ENCODE measurements at regions not wholly inside any gene's neighbourhood (a gene's known extent, or its start where the extent isn't known, plus 50 kb on each side); places are given as distances from the start of the nearest gene placed in this dataset.

DNA sequence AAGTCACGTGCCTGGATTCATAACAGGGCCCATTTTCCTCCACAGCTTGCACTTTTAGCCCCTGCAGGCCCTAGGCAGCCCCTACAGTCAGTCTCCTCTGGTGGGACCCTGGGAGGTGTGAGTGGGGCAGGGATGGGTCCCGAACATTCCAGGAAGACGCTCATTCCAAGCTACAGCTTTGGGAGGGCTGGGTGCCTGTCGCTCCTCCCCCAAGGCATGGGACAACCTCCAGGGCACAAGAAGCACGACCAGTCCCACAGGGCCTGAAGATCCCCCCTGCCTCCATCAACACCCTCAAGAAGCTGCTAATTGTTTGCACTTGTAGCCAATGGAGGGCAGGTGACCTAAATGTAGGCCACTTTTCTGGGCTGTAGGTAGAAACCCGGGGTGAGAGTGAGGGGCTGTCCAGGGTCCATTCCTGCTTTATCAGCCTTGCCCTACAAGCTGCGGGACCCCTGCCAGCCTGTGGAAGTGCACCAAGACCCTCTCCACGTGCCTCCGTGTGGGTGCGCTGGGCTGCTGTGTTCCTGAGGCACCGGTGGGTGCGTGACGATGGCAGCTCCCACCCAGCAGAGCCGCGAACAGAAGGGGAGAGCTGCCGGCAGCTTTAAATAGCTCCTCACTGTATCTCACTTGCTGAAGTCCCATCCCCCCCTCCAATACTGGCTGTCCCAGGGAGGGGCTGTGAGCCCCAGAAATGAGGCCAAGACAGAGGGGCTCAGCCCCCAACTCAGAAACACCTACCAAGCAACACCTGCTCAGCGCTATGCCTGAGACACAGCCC lies 91.9 kb upstream of the ARAP3 start:
- H3K27ac ChIP-seq: no peak overlapping the region
- WGBS, 2 donors: 64 to 67% methylated on average over 3 to 11 of the region's 17 CpGs
- peaks cover 0 to 13% (median 0%) of the 10 kb centered on the region in 4 donors for H3K27me3 ChIP-seq
- no peaks in the 10 kb centered on the region for H3K9me3 ChIP-seq
- H3K4me1 ChIP-seq: no peaks in the 10 kb centered on the region
- intact Hi-C loops (cut with DNase I): no loop called here
- no peak for TF ChIP-seq POLR2A (IDR thresholded peaks at IDR 0.05)
- TF ChIP-seq, protein P1, sequence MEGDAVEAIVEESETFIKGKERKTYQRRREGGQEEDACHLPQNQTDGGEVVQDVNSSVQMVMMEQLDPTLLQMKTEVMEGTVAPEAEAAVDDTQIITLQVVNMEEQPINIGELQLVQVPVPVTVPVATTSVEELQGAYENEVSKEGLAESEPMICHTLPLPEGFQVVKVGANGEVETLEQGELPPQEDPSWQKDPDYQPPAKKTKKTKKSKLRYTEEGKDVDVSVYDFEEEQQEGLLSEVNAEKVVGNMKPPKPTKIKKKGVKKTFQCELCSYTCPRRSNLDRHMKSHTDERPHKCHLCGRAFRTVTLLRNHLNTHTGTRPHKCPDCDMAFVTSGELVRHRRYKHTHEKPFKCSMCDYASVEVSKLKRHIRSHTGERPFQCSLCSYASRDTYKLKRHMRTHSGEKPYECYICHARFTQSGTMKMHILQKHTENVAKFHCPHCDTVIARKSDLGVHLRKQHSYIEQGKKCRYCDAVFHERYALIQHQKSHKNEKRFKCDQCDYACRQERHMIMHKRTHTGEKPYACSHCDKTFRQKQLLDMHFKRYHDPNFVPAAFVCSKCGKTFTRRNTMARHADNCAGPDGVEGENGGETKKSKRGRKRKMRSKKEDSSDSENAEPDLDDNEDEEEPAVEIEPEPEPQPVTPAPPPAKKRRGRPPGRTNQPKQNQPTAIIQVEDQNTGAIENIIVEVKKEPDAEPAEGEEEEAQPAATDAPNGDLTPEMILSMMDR (IDR thresholded peaks at IDR 0.05): no peak
- H3K36me3 ChIP-seq: no peaks in the 10 kb centered on the region
- H3K4me3 ChIP-seq: no peak overlapping the region
- no peak for DNase-seq

DNA sequence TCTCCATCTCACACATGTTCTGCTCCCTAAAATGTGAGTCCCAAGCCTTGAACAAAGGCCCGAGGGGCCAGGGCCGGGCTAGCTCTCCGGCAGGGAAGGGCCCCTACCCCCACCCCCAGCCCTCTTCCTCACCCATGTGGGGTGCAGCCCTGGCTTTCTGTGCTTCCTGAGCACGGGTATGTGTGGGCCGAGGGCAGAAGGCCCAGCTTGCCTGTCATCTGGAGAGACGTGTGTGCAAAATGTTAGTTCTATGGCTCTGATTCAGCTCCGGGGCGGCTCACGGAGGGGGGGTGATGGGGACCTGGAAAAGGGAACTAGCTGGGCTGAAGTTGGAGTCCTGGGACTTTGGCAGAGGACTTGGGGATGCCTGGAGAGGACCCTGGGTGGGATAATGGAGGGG lies 90.3 kb upstream of the ARAP3 start:
- Histone ChIP-seq H3K27ac (no peak overlapping the region), H3K9me3 (no peaks in the 10 kb centered on the region), H3K4me3 (no peak overlapping the region), H3K27me3 (peaks cover 0 to 13% (median 0%) of the 10 kb centered on the region in 4 donors), H3K36me3 (no peaks in the 10 kb centered on the region), H3K4me1 (no peaks in the 10 kb centered on the region)
- intact Hi-C loops (cut with DNase I): no loop called here
- 40 to 53% methylated on average over 2 to 5 of the region's 9 CpGs for WGBS, 2 donors
- DNase-seq: no peak
- TF ChIP-seq POLR2A (IDR thresholded peaks at IDR 0.05): no peak
- TF ChIP-seq, protein P1 (IDR thresholded peaks at IDR 0.05): no peak

DNA sequence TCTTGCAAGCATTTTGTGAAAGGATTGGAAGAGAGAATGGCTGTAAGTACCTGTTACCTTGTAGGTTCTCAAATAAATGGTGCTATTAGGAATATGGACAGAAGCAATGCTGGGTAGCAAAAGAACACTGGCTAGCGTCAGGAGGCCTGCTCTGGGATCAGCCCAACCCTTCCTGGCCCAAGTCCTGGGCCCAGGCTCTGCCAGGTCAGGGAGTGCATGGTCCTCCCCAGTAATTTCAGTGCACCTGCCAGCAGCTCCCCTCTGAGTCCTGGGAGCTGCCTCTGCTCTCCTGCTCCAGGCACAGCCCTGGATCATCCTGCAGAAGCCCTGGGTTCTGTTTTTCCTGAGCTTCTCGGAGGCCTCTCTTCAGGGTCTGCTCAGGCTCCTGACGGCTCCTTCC lies 89.5 kb upstream of the ARAP3 start:
- H3K36me3 ChIP-seq: no peaks in the 10 kb centered on the region
- no peak for TF ChIP-seq POLR2A (IDR thresholded peaks at IDR 0.05)
- TF ChIP-seq, protein P1 (IDR thresholded peaks at IDR 0.05): no peak
- intact Hi-C loops (cut with DNase I): no loop called here
- H3K4me1 ChIP-seq: no peaks in the 10 kb centered on the region
- H3K9me3 ChIP-seq: no peaks in the 10 kb centered on the region
- H3K27me3 ChIP-seq: peaks cover 0 to 13% (median 0%) of the 10 kb centered on the region in 4 donors
- no peak overlapping the region for H3K27ac ChIP-seq
- 57 to 65% methylated on average over 2 to 3 of the region's 3 CpGs for WGBS, 2 donors
- DNase-seq: no peak
- no peak overlapping the region for H3K4me3 ChIP-seq

DNA sequence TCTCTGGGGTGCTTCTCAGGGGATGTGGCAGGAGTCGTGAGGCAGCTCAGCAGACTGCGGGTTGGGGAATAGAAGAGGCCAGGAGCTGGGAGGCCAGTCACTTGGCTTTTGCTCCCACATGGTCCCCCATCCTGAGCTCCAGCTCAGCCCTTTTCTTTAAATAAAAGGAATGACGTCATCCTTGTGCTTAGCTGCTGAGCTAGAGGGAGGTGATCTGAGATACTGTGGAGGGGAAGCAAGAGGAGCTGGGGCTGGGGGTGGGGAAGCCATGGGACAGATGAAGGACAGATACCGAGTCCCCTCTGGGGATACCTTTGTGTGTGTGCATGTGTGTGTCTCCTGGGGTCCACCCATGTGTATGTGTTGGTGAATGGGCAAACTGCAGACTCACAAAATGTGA lies 89.0 kb upstream of the ARAP3 start:
- intact Hi-C loops (cut with DNase I): no loop called here
- TF ChIP-seq, protein P1 (IDR thresholded peaks at IDR 0.05): no peak
- no peak for TF ChIP-seq POLR2A (IDR thresholded peaks at IDR 0.05)

DNA sequence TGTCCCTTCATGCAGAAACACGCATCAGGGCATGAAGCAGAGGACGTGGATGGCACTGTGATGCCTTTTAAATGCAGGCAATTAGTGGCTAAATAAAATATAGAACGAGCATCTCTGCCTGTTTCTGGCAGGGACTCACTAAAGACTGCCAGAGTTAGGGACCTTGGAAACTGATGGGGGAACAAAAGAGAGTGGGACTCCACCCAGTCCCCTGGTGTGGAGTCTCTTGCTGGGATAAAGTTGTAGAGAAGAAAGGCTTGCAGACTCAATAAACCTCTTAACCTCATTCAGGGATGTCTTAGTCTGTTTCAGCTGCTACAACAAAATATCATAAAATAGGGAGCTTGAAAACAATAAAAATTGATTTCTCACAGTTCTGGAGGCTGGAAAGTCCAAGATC lies 87.6 kb upstream of the ARAP3 start:
- H3K9me3 ChIP-seq: no peaks in the 10 kb centered on the region
- H3K27ac ChIP-seq: no peak overlapping the region
- H3K36me3 ChIP-seq: no peaks in the 10 kb centered on the region
- intact Hi-C loops (cut with DNase I): no loop called here
- peaks cover 0 to 13% (median 0%) of the 10 kb centered on the region in 4 donors for H3K27me3 ChIP-seq
- WGBS, 2 donors: 34% methylated on average over 3 of the region's 3 CpGs; no CpG with 5 or more reads in 1 of the 2 donors
- no peaks in the 10 kb centered on the region for H3K4me1 ChIP-seq
- TF ChIP-seq POLR2A (IDR thresholded peaks at IDR 0.05): no peak
- TF ChIP-seq, protein P1 (IDR thresholded peaks at IDR 0.05): no peak
- H3K4me3 ChIP-seq: no peak overlapping the region
- DNase-seq: no peak

More for the DNA sequence above, 89.0 kb upstream of the ARAP3 start:
- no peaks in the 10 kb centered on the region for H3K36me3 ChIP-seq
- peaks cover 0 to 13% (median 0%) of the 10 kb centered on the region in 4 donors for H3K27me3 ChIP-seq
- no peaks in the 10 kb centered on the region for H3K4me1 ChIP-seq
- no peak overlapping the region for H3K27ac ChIP-seq
- no peak overlapping the region for H3K4me3 ChIP-seq
- no peak for DNase-seq
- WGBS, 2 donors: 52 to 61% methylated on average over 2 to 4 of the region's 4 CpGs
- no peaks in the 10 kb centered on the region for H3K9me3 ChIP-seq

All from esophagus squamous epithelium (tissue), 5 donors.